Smooth muscle cell (in vitro differentiated cells): ENCODE measurements at regions not wholly inside any gene's neighbourhood (a gene's known extent, or its start where the extent isn't known, plus 50 kb on each side); places are given as distances from the start of the nearest gene placed in this dataset.

Experiments used
- DNase-seq: peaks from one replicate; lab custom pipeline; 2025; ENCODE audit not compliant: unreplicated experiment; lab: John Stamatoyannopoulos, UW
- H2AFZ ChIP-seq: fragments of 200-600 bp; sonication (generic); 2 replicates; pipeline ENCODE4 v1.6.0; 2016; ENCODE audit warnings: antibody characterized with exemption, low read depth, mild to moderate bottlenecking
- H3F3A ChIP-seq: fragments of 200-600 bp; sonication (generic); 2 replicates; pipeline ENCODE4 v1.6.0; 2017; ENCODE audit warnings: antibody characterized with exemption, low read depth
- H3K27ac ChIP-seq: fragments of 200-600 bp; sonication (generic); 2 replicates; pipeline ENCODE4 v1.5.1; 2016; ENCODE audit warnings: low read depth, mild to moderate bottlenecking
- H3K27me3 ChIP-seq: fragments of 200-600 bp; sonication (generic); 2 replicates; pipeline ENCODE4 v1.6.1; 2016; ENCODE audit warnings: low read depth, mild to moderate bottlenecking
- H3K36me3 ChIP-seq: fragments of 200-600 bp; sonication (generic); 2 replicates; pipeline ENCODE4 v1.5.1; 2016; ENCODE audit warnings: low read depth
- H3K4me1 ChIP-seq: fragments of 200-600 bp; sonication (generic); 2 replicates; pipeline ENCODE4 v1.5.1; 2016; ENCODE audit warnings: low read depth
- H3K4me2 ChIP-seq: fragments of 200-600 bp; sonication (generic); 2 replicates; pipeline ENCODE4 v1.6.0; 2016; ENCODE audit warnings: mild to moderate bottlenecking
- H3K4me3 ChIP-seq: fragments of 200-600 bp; sonication (generic); 2 replicates; pipeline ENCODE4 v1.5.1; 2016; ENCODE audit warnings: mild to moderate bottlenecking
- H3K79me2 ChIP-seq: fragments of 200-600 bp; sonication (generic); 2 replicates; pipeline ENCODE4 v1.6.0; 2016; ENCODE audit warnings: low read depth, mild to moderate bottlenecking
- H3K9ac ChIP-seq: fragments of 200-600 bp; sonication (generic); 2 replicates; pipeline ENCODE4 v1.6.0; 2016; ENCODE audit warnings: low read depth
- H3K9me3 ChIP-seq: fragments of 200-600 bp; sonication (generic); replicated peaks from 2 replicates; pipeline ENCODE4 v1.5.1; 2016; ENCODE audit warnings: low read depth
- H4K20me1 ChIP-seq: fragments of 200-600 bp; sonication (generic); 2 replicates; pipeline ENCODE4 v1.6.0; 2016; ENCODE audit warnings: low read depth
- WGBS: methylation state at CpG from one replicate; pipeline ENCODE4 v1.1.7; 2016; ENCODE audit warnings: low lambda C conversion rate; 5-methylcytosine and 5-hydroxymethylcytosine counted together
- TF ChIP-seq, protein P1 (sequence below): fragments of 200-600 bp; sonication (generic); IDR thresholded peaks from 2 replicates; pipeline ENCODE4 v1.5.1; 2017; ENCODE audit warnings: borderline replicate concordance, mild to moderate bottlenecking, antibody characterized with exemption; ENCODE audit not compliant: insufficient read depth, poor library complexity, severe bottlenecking

DNA sequence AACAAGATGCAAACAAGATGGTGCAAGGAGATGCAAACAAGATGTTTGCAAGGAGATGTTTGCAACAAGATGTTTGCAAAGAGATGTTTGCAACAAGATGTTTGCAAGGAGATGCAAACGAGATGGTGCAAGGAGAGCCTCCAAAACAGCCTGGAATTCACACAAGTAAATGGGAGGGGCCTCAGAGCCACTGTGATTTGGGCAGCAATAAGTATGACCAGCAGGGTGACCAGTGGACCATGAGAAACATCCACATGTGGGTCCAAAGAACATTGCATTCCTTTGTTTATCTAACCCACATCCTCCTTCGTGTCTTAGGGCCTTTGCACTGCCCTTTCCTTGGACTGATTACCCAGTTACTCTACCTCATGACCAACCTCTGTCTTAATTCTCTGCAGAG, 162.9 kb downstream of the PLPP3 start:
- Histone ChIP-seq H3K27me3 (no peaks in the 10 kb centered on the region), H3K9me3 (no peaks in the 10 kb centered on the region), H3K4me3 (no peak overlapping the region), H3K4me1 (peaks cover 14% of the 10 kb centered on the region), H2AFZ (no peak overlapping the region), H3F3A (no peaks in the 10 kb centered on the region), H3K4me2 (no peak overlapping the region), H3K36me3 (no peaks in the 10 kb centered on the region), H3K27ac (no peak overlapping the region), H3K9ac (no peak overlapping the region), H4K20me1 (no peaks in the 10 kb centered on the region), H3K79me2 (no peaks in the 10 kb centered on the region)
- TF ChIP-seq, protein P1, sequence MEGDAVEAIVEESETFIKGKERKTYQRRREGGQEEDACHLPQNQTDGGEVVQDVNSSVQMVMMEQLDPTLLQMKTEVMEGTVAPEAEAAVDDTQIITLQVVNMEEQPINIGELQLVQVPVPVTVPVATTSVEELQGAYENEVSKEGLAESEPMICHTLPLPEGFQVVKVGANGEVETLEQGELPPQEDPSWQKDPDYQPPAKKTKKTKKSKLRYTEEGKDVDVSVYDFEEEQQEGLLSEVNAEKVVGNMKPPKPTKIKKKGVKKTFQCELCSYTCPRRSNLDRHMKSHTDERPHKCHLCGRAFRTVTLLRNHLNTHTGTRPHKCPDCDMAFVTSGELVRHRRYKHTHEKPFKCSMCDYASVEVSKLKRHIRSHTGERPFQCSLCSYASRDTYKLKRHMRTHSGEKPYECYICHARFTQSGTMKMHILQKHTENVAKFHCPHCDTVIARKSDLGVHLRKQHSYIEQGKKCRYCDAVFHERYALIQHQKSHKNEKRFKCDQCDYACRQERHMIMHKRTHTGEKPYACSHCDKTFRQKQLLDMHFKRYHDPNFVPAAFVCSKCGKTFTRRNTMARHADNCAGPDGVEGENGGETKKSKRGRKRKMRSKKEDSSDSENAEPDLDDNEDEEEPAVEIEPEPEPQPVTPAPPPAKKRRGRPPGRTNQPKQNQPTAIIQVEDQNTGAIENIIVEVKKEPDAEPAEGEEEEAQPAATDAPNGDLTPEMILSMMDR: no peak
- WGBS: 74% methylated on average over 2 of the region's 2 CpGs
- no peak for DNase-seq

GRCh38 chr1:56415720-56416119, 163.6 kb downstream of the PLPP3 start:
- Histone ChIP-seq H4K20me1 (no peaks in the 10 kb centered on the region), H3K4me2 (no peak overlapping the region), H3K27ac (no peak overlapping the region), H3F3A (no peaks in the 10 kb centered on the region), H3K9ac (no peak overlapping the region), H3K9me3 (no peaks in the 10 kb centered on the region), H2AFZ (no peak overlapping the region), H3K4me1 (peaks cover 14% of the 10 kb centered on the region), H3K27me3 (no peaks in the 10 kb centered on the region), H3K36me3 (no peaks in the 10 kb centered on the region), H3K79me2 (no peaks in the 10 kb centered on the region), H3K4me3 (no peak overlapping the region)
- TF ChIP-seq, protein P1: no peak
- no peak for DNase-seq
- WGBS: 92% methylated on average over 4 of the region's 4 CpGs

DNA sequence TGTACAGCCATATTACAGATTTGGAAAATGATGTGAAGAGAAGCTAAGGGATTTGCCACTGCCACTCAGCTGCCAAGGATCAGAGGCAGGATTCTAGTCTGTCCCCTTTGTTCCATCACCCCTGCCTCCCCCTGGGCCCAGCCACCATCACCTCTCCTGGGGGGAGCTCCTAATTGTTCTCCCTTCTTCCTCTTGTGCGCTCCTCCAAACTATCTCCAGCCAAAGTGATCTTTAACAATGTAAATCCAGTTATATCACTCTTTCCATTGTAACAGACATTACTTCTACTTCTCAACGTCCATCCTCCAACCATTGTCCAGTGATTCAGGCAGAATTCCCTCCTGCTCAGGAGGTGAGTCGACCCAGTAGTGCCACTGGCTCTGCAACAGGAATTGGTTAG, 164.1 kb downstream of the PLPP3 start:
- no peaks in the 10 kb centered on the region for H3K27me3 ChIP-seq
- H3K79me2 ChIP-seq: no peaks in the 10 kb centered on the region
- H4K20me1 ChIP-seq: no peaks in the 10 kb centered on the region
- H3K4me1 ChIP-seq: peaks cover 14% of the 10 kb centered on the region
- TF ChIP-seq, protein P1: no peak
- H3K4me2 ChIP-seq: no peak overlapping the region
- no peak overlapping the region for H3K9ac ChIP-seq
- H3K27ac ChIP-seq: no peak overlapping the region
- H3K4me3 ChIP-seq: no peak overlapping the region
- WGBS: 72% methylated on average over 3 of the region's 3 CpGs
- H3K36me3 ChIP-seq: no peaks in the 10 kb centered on the region
- no peaks in the 10 kb centered on the region for H3F3A ChIP-seq
- H3K9me3 ChIP-seq: no peaks in the 10 kb centered on the region
- H2AFZ ChIP-seq: no peak overlapping the region
- no peak for DNase-seq

- no peaks in the 10 kb centered on the region for H3F3A ChIP-seq
- 68% methylated on average over 9 of the region's 9 CpGs for WGBS
Observed at GRCh38 chr1:56414728-56415224, 164.6 kb downstream of the PLPP3 start.

More at GRCh38 chr1:56414728-56415224, 164.6 kb downstream of the PLPP3 start:
- no peak overlapping the region for H3K4me3 ChIP-seq
- H3K27me3 ChIP-seq: no peaks in the 10 kb centered on the region
- no peak for DNase-seq
- no peaks in the 10 kb centered on the region for H3K9me3 ChIP-seq
- H3K36me3 ChIP-seq: no peaks in the 10 kb centered on the region
- H4K20me1 ChIP-seq: no peaks in the 10 kb centered on the region
- TF ChIP-seq, protein P1: no peak
- no peak overlapping the region for H2AFZ ChIP-seq
- H3K9ac ChIP-seq: no peak overlapping the region
- no peaks in the 10 kb centered on the region for H3K79me2 ChIP-seq
- no peak overlapping the region for H3K4me2 ChIP-seq
- no peak overlapping the region for H3K27ac ChIP-seq
- peaks cover 14% of the 10 kb centered on the region for H3K4me1 ChIP-seq
